ENCODE measurements at regions not wholly inside any gene's neighbourhood (a gene's known extent, or its start where the extent isn't known, plus 50 kb on each side); places are given as distances from the start of the nearest gene placed in this dataset.

DNA sequence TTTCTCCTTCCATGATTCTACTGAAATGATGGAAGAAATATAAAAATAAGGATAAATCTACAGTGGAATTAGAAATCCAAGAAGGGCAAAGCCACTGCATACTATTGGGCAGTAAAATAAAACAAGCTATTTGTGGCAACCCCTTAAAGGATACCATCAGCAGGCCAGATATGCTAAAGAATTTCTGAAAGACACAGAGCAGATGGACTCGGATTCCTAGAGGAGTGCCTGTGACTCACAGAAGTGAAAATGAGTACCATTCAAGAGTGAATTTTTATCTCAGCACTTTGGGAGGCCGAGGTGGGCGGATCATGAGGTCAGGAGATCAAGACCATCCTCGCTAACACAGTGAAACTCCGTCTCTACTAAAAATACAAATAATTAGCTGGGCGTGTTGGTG, 318.1 kb downstream of the LRIG3 start:
- TF ChIP-seq POLR2AphosphoS5 (IDR thresholded peaks at IDR 0.05; ENCODE audit: low read depth) = no peak
- TF ChIP-seq CTCF (IDR thresholded peaks at IDR 0.05; ENCODE audit: insufficient read depth, low read length) = no peak
- TF ChIP-seq, protein P1, sequence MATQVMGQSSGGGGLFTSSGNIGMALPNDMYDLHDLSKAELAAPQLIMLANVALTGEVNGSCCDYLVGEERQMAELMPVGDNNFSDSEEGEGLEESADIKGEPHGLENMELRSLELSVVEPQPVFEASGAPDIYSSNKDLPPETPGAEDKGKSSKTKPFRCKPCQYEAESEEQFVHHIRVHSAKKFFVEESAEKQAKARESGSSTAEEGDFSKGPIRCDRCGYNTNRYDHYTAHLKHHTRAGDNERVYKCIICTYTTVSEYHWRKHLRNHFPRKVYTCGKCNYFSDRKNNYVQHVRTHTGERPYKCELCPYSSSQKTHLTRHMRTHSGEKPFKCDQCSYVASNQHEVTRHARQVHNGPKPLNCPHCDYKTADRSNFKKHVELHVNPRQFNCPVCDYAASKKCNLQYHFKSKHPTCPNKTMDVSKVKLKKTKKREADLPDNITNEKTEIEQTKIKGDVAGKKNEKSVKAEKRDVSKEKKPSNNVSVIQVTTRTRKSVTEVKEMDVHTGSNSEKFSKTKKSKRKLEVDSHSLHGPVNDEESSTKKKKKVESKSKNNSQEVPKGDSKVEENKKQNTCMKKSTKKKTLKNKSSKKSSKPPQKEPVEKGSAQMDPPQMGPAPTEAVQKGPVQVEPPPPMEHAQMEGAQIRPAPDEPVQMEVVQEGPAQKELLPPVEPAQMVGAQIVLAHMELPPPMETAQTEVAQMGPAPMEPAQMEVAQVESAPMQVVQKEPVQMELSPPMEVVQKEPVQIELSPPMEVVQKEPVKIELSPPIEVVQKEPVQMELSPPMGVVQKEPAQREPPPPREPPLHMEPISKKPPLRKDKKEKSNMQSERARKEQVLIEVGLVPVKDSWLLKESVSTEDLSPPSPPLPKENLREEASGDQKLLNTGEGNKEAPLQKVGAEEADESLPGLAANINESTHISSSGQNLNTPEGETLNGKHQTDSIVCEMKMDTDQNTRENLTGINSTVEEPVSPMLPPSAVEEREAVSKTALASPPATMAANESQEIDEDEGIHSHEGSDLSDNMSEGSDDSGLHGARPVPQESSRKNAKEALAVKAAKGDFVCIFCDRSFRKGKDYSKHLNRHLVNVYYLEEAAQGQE (IDR thresholded peaks at IDR 0.05; ENCODE audit: insufficient replicate concordance, low read depth) = no peak
- no peak for TF ChIP-seq SPI1 (IDR thresholded peaks at IDR 0.05; ENCODE audit: borderline replicate concordance, low read depth)

Data from HL-60 (cell line).